HK-2 (cell line): ENCODE measurements at regions not wholly inside any gene's neighbourhood (a gene's known extent, or its start where the extent isn't known, plus 50 kb on each side); places are given as distances from the start of the nearest gene placed in this dataset.

Experiments used
- DNase-seq: peaks from one replicate; pipeline ENCODE4 v3.0.0-alpha.2; 2018; ENCODE audit not compliant: unreplicated experiment

DNA sequence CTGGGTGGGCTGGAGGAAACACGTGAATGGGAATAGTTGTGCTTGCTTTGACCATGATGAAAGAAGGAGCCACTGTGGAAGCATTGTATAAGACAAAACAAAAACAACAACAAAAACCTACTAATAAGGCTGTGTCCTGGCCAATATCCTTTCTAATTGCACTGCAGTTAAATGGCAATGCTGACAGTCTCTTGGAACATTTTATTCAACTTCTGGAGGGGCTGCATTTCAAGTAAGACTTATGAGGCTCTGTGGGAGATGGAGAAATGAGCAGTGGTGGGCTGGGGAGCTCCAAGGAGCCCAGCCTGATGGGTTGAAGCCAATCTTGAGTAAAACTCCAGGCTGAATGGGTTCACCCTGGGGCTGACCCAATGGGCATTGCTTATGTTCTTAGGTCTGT, 99.8 kb upstream of the ROPN1 start:
- DNase-seq: no peak

DNA sequence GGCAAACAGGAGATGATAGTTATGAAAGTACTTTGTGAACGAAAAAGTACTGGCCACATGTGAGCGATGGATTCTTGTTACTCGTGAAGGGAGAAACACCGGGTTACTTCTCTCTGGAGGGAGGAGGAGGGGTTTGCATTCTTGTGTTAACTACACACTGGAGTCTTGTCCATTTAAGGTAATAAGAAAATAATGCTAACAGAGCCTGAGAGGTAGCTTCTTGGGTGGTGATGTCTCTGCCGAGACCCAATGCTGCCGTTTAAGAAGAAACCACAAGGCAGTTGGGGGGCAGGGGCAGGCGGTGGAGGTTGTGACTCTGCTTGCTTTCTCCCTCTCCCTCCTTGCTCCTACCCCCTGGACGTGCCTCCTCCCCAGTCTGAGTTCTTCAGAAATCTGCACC, 100.9 kb upstream of the ROPN1 start:
- no peak for DNase-seq

DNA sequence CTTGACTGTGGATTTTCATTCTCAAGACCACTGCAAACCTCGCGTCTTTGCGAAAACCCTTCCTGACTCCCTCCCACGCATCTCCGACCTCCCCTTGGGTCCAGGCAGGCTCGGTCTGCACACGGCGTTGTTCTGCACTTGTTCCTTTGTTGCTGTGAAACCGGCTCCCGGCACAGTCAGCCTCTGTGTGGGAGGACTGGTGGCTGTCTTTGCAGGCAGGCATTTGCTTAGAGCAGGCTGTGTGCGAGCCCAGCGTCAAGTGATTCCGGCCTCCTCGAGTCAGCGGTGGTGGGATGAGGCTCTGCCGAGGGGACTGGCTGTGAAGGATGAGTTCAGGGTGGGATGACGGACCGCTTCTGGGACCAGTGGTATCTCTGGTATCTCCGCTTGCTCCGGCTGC, 102.6 kb upstream of the ROPN1 start:
- DNase-seq: no peak

DNA sequence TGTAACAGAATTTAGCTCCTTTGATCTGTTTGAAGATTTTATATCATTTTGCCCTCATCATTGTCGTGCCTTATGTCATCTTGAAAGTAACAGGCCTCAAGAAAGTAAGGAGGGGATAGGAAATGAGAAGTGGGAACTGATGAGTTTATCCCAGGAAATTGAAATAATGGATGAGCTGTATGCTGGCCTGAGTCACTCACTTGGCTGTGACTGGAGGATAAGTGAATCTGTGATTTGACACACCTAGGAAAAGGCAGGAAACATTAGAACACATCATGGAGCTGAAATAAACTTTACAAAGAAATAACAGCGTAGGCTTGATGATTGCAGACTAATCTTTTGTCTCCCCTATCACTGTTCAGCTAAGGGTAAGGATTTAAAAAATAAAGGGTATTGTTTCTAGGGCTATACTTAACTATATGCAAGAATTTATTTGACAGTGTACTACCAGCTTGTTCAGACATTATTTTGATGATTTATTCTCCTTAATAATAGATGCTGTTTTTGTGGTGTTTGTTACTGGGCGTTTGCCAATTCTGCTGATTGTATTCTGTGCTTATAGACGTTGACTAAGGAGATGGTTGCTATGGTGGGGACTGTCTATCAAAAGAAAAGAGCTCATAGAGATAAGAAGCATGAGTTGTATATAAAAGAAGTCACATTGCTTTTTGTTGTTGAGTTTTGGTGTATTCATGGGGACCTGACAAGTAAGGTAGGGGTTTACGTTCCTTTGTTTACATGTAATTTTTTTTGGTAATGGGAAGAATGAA, 105.6 kb upstream of the ROPN1 start:
- no peak for DNase-seq

DNA sequence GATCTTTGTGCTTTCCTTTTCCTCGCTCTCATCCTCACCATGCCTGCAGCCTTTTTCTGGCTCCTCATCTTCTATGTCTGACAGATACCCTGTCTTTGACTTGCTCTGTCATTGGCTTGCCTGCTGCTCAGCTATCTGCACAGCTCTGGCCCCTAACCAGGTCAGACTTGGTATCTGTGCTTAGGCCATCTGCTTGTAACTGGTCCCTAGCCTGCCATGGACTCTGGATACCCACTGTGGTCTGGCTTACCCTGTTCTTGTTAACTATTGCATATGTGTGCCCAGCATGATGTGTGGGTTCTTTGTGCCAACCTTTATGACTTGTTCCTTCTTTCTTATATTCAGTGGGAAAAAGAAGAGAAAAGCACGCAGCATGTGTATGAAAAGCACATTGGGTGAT, 109.7 kb upstream of the ROPN1 start:
- no peak for DNase-seq

DNA sequence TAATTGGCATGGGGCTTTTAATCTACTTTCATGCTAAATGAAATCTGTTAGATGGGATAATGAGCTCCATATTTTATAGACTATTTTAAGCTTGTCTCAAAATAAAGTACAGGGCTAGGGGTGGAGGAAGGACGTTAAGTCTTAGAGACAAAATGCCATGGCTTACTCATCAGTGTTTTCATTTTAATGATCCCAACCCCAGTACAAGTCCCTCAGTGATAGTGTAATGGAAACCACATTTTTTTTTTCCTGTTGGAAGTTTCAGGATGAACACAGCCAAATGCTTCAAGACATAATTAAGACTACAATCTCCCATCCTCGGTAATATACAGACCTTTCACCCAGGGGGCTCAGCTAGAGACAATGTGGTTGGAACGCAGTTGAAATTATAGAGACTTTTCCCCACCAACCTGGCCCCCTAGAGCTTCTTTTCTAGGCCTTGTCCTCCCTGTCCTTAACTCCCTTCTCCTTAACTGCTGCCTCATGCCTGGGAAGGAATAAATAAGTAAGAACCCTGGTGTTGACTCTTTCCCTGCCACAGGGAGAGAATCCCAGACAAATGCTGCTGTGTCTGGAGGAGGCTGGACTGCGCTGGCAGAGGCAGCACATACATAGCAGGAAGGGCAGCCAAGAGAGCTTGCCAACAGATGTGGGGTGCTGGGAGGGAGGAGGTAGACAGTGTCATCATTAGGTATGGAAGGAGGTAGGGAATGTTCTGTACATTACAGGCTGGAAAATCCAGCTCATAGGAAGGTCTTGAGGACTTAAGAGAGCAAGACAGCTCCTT, 115.4 kb upstream of the ROPN1 start:
- DNase-seq: no peak

DNA sequence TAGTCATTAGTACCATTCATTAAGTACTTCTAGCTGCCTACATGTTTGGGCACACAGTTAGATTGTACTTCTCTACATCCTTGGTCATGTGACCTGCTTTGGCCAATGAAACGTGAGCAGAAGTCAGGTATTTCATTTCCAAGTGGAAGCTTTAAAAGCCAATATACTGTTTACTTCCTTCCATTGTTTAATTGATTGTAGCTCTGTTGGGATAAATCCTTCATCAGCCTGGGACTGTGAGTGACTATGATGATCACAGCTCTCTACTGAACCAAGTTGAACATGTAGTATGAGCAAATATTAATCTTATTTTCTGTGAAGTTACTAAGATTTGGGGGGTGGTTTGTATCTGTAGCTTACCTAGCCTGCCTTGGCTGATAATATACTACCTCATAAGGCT, 116.5 kb upstream of the ROPN1 start:
- no peak for DNase-seq

DNA sequence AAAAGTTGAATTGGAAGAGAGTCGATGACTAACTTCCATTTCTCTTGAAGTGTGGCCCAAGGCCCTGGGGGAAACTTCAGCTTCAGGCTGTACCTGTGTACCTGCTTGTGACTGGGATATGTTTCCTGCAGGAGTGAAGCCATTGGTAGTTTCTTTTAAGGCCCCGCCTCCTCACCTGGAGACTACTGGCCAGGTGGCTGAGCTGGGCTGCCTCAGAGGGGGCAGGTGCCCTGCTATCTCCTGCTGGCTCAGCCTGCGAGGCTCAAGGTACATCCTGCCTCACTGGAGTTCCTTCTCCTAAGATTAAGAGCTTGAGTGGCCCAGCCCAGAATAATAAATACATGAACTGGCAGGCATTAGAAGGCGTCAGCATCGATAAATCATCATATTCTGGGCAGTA, 121.6 kb upstream of the ROPN1 start:
- DNase-seq: no peak

DNA sequence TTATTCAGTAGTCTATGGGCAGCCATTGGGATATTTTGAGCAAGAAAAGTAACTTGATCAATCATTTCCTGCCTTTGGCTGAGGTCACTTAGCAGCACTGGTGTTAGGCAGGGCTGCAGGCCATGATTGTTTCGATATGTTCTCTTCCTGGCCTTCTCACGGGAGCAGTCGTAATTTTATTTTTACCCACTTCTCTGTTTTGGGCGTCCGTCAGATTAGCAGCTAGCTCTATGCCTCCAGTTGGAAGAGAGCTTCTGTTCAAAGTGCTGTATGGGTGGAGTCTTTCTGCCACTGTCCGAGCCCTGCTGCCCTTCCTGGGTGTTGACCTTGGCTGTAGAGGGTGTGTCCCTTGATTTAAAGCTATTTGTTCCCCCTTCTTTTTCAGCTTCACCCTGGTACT, 123.4 kb upstream of the ROPN1 start:
- DNase-seq: no peak

DNA sequence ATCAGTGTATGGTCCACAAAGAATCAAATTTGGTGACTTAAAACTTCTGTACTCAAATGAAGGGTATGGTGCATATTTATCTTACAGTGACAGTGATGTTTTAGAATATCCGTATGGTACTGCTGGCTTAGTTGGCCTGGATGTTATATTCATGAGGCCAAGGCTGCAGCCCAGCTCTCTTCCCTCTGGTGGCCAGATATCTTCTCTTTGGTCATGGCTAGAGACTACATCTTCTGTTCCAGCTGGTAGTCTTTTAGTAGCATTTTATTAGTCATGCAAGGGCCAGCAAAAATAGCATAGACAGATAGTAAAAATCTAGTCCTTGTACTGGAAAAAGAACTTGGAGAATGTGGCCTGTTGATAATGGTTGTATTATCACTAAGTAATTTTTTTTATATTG, 124.0 kb upstream of the ROPN1 start:
- DNase-seq: no peak

DNA sequence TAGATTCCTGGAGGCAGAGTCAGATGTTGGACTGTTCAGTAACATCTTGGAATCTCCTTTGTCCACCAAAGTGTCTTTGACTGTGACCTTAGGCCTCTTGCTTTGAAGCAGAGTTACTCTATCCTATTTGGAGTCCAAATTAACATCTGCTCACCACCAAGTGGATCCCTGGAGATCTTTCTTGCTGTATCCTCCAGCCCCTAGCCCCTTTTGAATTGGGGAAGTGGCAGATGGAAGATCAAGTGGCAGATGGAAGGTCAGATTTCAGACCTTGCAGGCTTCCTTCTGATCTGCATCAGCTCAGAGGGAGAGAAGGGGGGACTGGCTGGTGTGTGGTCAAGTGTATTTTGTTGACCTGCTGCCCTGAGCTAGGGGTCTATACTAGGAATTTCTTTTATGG, 125.0 kb upstream of the ROPN1 start:
- no peak for DNase-seq

DNA sequence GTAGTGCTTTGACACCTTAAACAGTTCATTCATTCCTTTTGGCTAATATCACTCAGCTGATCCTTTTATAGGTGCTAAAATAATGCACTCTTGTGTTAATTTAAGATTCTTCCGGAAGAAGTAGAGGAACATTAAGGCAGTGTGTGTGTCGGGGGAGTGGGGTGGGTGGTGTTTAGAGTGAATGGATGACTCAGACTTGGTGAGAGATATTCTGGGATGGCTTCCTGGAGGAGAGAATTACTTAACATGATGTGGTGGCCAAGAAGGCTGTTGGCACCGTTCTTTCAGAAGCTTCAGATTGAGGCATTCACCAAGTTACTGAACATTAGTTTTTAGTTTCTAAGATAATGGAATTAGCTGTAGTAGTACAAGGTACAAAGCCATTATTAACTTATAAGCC, 125.6 kb upstream of the ROPN1 start:
- no peak for DNase-seq

DNA sequence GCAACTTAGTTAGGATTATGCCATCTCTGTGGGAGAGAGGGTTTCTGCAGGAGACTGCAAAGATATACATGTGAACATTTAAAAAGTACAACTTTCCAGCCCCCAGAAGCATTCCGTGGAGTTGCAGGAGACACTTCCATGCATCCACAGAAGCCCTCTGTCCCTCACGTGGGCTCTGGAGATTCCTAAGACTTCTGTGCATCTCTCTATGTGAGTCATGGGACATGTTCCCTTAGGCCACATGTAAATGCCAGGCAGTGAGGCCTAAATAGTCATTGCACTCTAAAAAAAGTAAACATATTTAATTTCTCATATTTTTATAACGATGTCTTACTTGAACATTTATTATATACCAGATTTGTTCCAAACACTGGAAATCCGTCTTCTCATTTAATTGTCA, 126.5 kb upstream of the ROPN1 start:
- DNase-seq: no peak

DNA sequence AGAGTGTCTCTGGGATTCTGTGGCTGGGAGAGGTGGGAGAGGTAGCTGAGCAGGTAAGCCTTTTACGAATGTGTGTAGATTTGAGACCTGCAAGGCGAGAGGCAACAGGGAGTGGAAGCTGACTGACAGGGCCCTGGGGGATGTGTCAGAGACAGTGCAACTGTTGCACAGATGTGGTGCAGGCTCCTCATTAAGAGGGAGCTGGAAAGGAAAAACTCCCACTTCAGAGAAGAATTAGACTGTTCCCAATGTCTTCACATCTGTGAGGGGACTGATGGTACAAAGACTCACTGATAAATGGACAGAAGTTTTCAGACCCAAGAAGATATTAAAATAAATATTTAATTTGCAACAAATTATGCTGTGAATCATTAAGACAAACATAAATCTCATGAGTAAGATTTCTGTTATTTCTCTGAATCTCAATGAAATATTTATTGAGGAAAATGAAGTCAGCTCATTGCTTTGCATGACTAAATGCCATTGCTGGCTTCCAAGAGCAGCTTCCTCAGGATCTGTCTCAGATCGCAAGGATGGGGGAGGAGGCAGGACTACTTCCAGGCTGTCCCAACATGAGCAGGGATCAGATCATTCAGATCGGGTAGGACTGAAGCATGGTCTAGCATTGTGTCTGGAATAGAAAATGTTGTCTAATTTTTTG, 127.3 kb upstream of the ROPN1 start:
- DNase-seq: no peak

DNA sequence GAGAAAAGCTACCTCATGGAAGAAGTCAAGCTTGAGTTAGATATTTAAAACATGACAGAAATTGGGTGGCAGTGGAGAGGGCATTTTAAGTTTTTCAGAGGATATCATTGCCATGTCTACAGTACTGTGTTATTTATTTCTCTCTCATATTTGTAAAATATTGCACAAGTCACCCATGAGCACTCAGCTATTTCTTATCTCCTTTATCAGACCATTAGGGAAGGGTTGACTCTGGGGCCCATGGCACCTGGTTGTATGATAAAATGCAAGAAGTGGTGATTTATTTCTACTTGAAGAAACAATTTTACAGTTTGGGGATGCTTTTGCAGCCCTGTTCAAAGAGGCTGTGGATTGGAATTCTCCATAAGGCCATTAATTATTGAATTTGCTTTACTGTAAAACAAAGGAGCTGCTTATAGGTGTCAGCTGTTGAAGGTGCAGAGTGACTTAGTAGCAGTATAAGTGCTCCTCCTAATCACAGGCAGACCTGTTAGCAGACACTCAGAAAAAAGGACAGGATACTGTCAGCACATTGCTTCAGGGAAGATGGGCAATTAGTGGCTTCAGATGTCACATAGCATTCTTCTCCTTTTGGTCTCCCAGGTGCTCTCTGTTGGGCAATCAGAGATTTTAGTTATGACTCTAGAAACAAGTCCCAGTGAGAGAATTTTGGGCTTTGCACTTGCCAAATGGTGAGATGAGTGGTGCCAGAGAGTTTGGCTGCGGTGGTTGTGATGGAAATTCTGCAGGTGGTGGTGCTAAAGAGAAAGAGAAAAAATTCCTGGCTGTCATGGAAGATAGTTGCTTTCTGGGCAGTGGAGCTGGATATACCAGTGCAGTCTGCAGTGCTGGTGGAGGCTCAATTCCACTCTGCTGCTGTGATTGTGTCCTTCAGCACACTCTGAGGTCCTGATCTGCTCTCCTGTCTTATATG, 129.7 kb upstream of the ROPN1 start:
- no peak for DNase-seq

DNA sequence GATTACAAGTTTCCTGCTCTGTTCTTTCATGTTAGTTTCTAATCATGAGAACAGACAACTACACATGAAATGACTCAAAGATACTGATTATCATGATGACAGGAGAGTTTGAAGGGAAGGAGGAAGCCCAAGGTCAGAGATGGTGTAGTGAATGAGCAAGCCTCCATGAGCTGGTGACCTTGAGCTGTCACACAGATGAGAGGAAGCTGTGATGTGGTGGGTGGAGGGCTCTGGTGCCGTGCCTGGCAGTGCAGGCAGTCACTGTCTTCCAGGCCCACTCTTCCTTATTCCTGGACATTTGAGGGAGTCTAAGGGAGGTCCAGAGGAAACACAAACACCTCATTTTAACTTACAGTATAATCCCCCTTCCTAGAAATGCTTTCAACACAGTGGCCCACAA, 133.4 kb upstream of the ROPN1 start:
- DNase-seq: no peak

DNA sequence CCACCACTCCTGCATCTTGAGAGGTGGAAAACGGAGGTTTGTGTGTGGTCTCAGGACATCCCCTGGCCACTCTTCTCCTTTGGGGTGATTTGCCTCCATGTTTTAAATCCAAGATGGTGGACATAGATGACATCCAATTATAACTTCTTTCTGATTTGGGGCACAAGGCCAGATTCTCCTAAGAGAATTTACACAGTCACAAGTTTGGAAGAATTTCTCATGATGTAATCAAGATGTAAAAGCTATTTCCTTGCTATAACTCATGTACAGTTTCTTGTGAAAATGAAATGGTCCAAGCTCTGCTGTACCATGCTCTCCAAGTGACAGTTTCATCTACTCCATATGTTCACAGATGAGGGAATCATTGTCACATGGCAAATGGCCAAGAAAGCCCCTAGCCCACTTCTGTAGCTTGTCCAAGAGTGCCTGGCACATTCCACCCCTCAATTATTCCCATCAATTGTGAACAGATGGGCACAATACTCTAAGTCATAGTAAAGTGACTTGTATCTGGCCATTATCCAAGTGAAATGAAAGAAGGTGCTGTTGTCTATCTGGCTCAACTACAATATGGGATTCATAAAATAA, 134.6 kb upstream of the ROPN1 start:
- DNase-seq: no peak

DNA sequence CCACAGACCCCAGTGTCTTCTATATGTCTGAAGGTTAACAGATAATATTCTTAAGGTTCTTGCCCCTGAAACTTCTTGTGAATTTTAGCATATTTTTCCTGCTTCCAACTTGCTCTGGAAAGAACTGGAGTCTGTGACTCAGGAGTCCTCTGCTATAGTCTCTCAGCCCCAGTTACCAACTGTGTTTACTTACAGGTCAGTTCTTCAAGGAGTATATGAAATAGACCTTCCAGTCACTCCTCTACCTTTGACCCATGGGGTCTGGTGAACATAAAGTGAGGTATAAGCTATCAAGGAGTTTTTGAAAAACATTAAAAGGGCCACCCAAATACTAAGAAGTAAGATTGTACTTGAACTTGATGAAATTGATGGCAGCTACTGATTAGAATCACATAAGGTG, 139.2 kb upstream of the ROPN1 start:
- no peak for DNase-seq

DNA sequence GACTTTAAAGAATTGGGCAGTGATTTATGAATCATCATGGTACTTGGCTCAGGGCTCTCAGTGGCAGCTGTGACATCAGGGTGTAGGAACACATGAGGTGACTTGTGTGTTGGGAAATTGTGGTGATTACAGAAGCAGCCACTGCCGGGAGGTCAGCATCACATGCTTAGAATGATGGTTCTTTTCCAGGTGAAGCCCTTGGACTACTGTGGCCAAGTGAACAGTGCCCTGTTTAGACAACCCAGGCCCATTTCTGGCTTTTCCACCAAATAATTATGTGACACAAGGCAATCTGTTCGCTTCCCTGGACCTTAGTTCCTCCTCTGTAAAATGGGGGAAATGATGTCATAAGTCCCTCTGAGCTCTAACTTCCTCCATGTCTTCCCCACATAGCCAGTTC, 139.7 kb upstream of the ROPN1 start:
- DNase-seq: no peak

DNA sequence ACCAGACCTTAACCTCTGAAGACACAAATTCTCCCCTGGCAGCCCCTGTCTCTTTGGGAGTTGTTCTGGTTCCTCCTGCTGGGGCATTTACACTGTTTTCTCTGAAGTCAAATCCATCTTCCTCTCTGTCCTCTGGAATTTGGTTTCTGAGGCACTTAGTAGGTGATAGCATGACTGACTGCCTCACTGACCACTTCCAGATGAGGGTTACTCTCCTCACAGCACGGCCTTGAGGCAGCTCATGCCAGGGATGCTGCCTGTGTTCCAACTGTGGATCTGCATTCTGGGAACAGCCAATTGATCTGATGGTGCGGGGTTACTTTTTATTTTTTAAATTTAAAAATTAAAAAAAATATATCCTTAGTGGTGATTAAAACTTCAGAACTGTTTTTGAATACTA, 140.9 kb upstream of the ROPN1 start:
- no peak for DNase-seq

DNA sequence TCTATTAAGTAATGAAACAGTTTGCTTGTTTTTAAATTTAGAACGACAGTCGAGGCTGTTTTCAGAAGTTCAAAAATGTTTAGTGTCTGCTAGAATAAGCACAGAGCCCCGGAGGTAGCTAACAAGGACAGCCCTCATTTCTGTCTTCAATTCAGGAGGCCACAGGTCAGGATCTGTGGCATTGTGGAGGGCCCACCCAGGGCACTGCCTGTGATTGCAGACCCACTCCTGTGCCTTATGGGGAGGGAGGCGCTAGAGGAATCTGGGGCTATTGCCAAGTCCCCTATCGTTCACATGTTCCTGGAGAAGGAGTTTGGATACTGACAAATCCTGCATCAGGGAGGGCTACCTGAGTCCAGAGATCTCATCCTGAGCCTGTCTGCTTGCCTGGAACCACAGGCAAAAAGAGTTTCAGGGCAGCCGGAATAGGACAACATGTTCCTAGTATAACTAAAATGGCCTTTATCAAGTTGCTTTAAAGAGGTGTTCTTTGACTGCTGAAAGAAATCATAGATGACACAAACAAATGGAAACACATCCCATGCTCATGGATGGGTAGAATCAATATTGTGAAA, 141.5 kb upstream of the ROPN1 start:
- DNase-seq: no peak
